GM18517 (cell line): ENCODE measurements at regions not wholly inside any gene's neighbourhood (a gene's known extent, or its start where the extent isn't known, plus 50 kb on each side); places are given as distances from the start of the nearest gene placed in this dataset.
"Not testable (repeated sequence)": the region's sequence is repeated elsewhere in the genome, so short reads cannot be mapped to it uniquely, and the experiment has no call there.

Source experiments
- ATAC-seq: cut with Tn5 transposase; IDR thresholded peaks from one replicate; pipeline ENCODE4 v1.9.1; 2021; ENCODE audit warnings: mild to moderate bottlenecking, moderate library complexity; ENCODE audit not compliant: unreplicated experiment

- no peak for ATAC-seq
Observed at GRCh38 chr2:83901317-83901716, 557.8 kb downstream of the SUCLG1 start.

- ATAC-seq = no peak
Observed at GRCh38 chr2:83900862-83901261, 558.2 kb downstream of the SUCLG1 start.

- no peak for ATAC-seq
Observed at GRCh38 chr2:83899271-83899670, 559.8 kb downstream of the SUCLG1 start.

GRCh38 chr2:83894976-83895375 lies 564.1 kb downstream of the SUCLG1 start:
- ATAC-seq = no peak

- ATAC-seq = no peak
Observed at GRCh38 chr2:83887757-83888156, 571.3 kb downstream of the SUCLG1 start.

GRCh38 chr2:83879127-83879526 lies 580.0 kb downstream of the SUCLG1 start:
- no peak for ATAC-seq

- not testable (repeated sequence) for ATAC-seq
Observed at GRCh38 chr2:83877261-83877660, 581.8 kb downstream of the SUCLG1 start.

GRCh38 chr2:83874712-83875430 lies 584.2 kb downstream of the SUCLG1 start:
- no peak for ATAC-seq

GRCh38 chr2:83874066-83874465 lies 585.0 kb downstream of the SUCLG1 start:
- ATAC-seq = no peak

GRCh38 chr2:83873110-83873509 lies 586.0 kb downstream of the SUCLG1 start:
- no peak for ATAC-seq

GRCh38 chr2:83866211-83866610 lies 592.9 kb downstream of the SUCLG1 start:
- ATAC-seq = no peak

- no peak for ATAC-seq
Observed at GRCh38 chr2:83862600-83862999, 596.5 kb downstream of the SUCLG1 start.

GRCh38 chr2:83860320-83860719 lies 598.8 kb downstream of the SUCLG1 start:
- no peak for ATAC-seq

- no peak for ATAC-seq
Observed at GRCh38 chr2:83859553-83859952, 599.5 kb downstream of the SUCLG1 start.

- ATAC-seq = no peak
Observed at GRCh38 chr2:83851066-83851465, 608.0 kb downstream of the SUCLG1 start.

GRCh38 chr2:83850071-83850725 lies 608.9 kb downstream of the SUCLG1 start:
- ATAC-seq = no peak

GRCh38 chr2:83844490-83844889 lies 614.6 kb downstream of the SUCLG1 start:
- no peak for ATAC-seq

GRCh38 chr2:83842421-83842820 lies 616.7 kb downstream of the SUCLG1 start:
- ATAC-seq = no peak

GRCh38 chr2:83837823-83838222 lies 621.3 kb downstream of the SUCLG1 start:
- ATAC-seq = no peak

GRCh38 chr2:83827618-83828017 lies 631.5 kb downstream of the SUCLG1 start:
- no peak for ATAC-seq

- ATAC-seq = no peak
Observed at GRCh38 chr2:83826577-83826976, 632.5 kb downstream of the SUCLG1 start.

- no peak for ATAC-seq
Observed at GRCh38 chr2:83823229-83823628, 635.9 kb downstream of the SUCLG1 start.

GRCh38 chr2:83817511-83817910 lies 641.6 kb downstream of the SUCLG1 start:
- no peak for ATAC-seq
